ENCODE measurements at regions not wholly inside any gene's neighbourhood (a gene's known extent, or its start where the extent isn't known, plus 50 kb on each side); places are given as distances from the start of the nearest gene placed in this dataset.

- DNase-seq, result no peak
Measured at GRCh38 chr6:170212956-170213636, 77.8 kb downstream of the DLL1 start.

- DNase-seq, result no peak
Measured at GRCh38 chr6:170212051-170212756, 78.7 kb downstream of the DLL1 start.

- DNase-seq, result no peak
Measured at GRCh38 chr6:170211404-170212025, 79.4 kb downstream of the DLL1 start.

GRCh38 chr6:170210651-170211403, 80.1 kb downstream of the DLL1 start:
- no peak for DNase-seq

- DNase-seq, result no peak
Measured at GRCh38 chr6:170210026-170210390, 80.9 kb downstream of the DLL1 start.

GRCh38 chr6:170209354-170210025, 81.4 kb downstream of the DLL1 start:
- no peak for DNase-seq

GRCh38 chr6:170208651-170209353, 82.1 kb downstream of the DLL1 start:
- no peak for DNase-seq

GRCh38 chr6:170208182-170208601, 82.7 kb downstream of the DLL1 start:
- no peak for DNase-seq

- DNase-seq, result no peak
Measured at GRCh38 chr6:170207586-170208181, 83.2 kb downstream of the DLL1 start.

- no peak for DNase-seq
Measured at GRCh38 chr6:170206851-170207431, 83.9 kb downstream of the DLL1 start.

- no peak for DNase-seq
Measured at GRCh38 chr6:170206317-170206621, 84.6 kb downstream of the DLL1 start.

GRCh38 chr6:170205534-170206316, 85.2 kb downstream of the DLL1 start:
- DNase-seq, result no peak

- no peak for DNase-seq
Measured at GRCh38 chr6:170205126-170205525, 85.8 kb downstream of the DLL1 start.

- DNase-seq, result no peak
Measured at GRCh38 chr6:170203212-170203611, 87.7 kb downstream of the DLL1 start.

GRCh38 chr6:170202416-170203135, 88.3 kb downstream of the DLL1 start:
- no peak for DNase-seq

GRCh38 chr6:170201361-170201760, 89.5 kb downstream of the DLL1 start:
- DNase-seq, result no peak

GRCh38 chr6:170200458-170200891, 90.4 kb downstream of the DLL1 start:
- no peak for DNase-seq

GRCh38 chr6:170199716-170200115, 91.2 kb downstream of the DLL1 start:
- DNase-seq, result no peak

GRCh38 chr6:170198298-170198697, 92.6 kb downstream of the DLL1 start:
- DNase-seq, result no peak

All from fibroblast of skin of abdomen (primary cell).